SHP77 (cell line): ENCODE measurements at regions not wholly inside any gene's neighbourhood (a gene's known extent, or its start where the extent isn't known, plus 50 kb on each side); places are given as distances from the start of the nearest gene placed in this dataset.
A peak's percentile ranks its signal among the peaks of the same experiment; 100 is the strongest.
"Not testable (repeated sequence)": the region's sequence is repeated elsewhere in the genome, so short reads cannot be mapped to it uniquely, and the experiment has no call there.

Source experiments
- DNase-seq, 2 experiments: peaks; one replicate each; lab custom pipeline; 2025; lab: John Stamatoyannopoulos, UW

- no peak for DNase-seq
Measured at GRCh38 chr4:103307453-103308247, 109.5 kb upstream of the CENPE start.

DNA sequence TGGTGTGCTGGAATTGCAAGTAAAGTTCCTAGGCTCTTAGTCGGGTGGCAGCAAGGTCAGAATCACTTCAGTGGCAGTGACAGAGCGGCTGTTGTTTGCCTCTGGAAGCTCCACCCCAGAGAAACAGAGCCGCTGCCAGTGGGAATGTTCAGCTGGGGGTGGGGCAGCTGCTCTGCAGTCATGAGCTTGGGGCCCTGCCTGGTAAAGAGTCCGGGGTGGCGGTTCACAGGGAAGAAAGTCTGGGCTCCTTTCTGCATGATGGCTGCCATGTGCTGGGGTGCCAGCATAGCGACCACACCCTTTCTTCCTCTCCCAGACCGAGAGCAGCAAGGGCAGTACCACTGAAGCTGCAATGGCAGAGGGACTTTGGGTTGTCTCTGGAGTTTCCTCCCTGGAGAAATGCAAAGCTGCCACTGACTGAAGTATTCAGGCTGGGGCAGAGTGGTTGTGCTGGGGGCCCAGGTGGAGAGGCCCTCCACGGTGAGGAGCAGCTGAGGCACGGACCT is 108.8 kb upstream of the CENPE start:
- peak in 1 of 2 experiments; percentile 6 for DNase-seq

DNA sequence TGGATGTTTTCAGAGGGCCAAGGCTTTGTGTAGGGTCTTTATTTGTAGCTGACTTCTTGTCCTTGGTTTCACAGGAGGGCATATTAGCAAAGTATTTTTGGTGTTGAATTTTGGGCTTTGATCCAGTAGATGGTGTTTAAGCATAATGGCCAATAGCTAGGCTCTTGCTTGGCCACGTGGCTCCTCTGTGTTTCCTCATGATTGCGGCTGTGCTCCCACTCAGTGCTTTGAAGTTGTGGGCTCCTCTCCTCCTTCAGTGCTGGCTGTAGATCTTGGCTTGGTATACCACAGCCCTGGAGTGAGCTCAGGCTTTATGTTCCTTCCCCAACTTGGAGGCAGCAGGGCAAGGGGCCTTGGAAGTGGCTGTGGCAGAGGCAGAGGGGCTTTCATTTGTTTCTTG is 107.2 kb upstream of the CENPE start:
- DNase-seq = no peak

- no peak for DNase-seq
Measured at GRCh38 chr4:103303011-103303410, 104.9 kb upstream of the CENPE start.

DNA sequence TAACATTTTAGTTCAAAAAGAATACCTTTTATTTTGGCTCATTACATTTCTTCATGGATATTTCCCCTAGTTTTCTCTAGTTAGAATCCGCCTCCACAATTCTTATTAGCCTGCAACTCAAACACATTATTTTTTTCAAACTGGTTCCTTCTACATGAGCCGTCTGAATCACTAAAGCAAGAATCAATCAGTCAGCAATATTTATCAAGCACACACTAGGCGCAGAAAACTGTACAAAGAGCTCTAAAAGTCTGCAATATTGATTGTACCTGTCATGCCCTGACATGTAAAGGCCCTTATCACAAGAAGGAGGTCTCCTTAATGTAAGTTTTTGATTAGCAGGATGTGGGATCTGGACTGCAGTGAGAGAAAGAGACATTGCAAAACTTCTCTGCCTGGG is 94.8 kb upstream of the CENPE start:
- no peak for DNase-seq

GRCh38 chr4:103292373-103292772 is 94.2 kb upstream of the CENPE start:
- DNase-seq = no peak

- DNase-seq = no peak
Measured at GRCh38 chr4:103289186-103289585, 91.0 kb upstream of the CENPE start.

- DNase-seq = no peak
Measured at GRCh38 chr4:103272174-103272573, 74.0 kb upstream of the CENPE start.

- no peak for DNase-seq
Measured at GRCh38 chr4:103268746-103269145, 70.6 kb upstream of the CENPE start.

DNA sequence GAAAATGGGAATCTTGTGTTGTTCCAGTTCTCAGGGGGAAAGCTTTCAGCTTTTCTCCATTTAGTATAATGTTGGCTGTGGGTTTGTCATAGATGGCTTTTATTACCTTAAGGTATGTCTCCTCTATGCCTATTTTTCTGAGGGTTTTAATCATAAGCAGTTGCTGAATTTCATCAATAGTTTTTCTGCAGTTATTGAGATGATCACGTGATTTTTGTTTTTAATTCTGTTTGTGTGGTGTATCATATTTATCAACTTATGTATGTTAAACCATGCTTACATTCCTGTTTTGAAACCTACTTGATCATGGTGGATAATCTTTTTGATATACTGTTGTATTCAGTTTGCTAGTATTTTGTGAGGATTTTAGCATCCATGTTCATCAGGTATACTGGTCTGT is 66.8 kb upstream of the CENPE start:
- DNase-seq = no peak

- not testable (repeated sequence) for DNase-seq
Measured at GRCh38 chr4:103256068-103256467, 57.9 kb upstream of the CENPE start.
